ENCODE measurements at regions not wholly inside any gene's neighbourhood (a gene's known extent, or its start where the extent isn't known, plus 50 kb on each side); places are given as distances from the start of the nearest gene placed in this dataset.

DNA sequence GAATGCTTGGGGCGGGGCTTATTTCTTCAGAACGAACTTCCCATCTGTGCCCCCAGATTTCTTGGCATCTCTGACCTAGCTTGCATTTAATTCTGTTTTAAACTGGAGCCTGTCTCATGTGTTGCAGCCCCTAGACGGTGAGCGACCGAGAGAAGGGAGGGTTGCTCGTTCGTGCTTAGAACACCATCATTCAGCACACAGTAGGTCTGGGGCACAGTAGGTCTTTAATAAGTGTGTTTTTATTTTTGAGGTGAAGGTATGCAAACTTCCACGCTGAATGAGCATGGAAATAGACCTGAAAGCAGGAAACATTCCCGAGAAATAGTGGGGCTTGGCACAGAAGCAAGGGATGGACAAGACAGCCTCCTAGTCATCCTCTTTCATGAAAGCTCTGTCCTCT lies 57.0 kb upstream of the TAC4 start:
- CTCF ChIA-PET = interaction anchor here (1.2 to 5.4 kb wide), 2 partner anchors 25 to 92 kb away, joined by 3 to 38 read pairs; no protein-coding TSS in a partner anchor
- TF ChIP-seq, protein P1, sequence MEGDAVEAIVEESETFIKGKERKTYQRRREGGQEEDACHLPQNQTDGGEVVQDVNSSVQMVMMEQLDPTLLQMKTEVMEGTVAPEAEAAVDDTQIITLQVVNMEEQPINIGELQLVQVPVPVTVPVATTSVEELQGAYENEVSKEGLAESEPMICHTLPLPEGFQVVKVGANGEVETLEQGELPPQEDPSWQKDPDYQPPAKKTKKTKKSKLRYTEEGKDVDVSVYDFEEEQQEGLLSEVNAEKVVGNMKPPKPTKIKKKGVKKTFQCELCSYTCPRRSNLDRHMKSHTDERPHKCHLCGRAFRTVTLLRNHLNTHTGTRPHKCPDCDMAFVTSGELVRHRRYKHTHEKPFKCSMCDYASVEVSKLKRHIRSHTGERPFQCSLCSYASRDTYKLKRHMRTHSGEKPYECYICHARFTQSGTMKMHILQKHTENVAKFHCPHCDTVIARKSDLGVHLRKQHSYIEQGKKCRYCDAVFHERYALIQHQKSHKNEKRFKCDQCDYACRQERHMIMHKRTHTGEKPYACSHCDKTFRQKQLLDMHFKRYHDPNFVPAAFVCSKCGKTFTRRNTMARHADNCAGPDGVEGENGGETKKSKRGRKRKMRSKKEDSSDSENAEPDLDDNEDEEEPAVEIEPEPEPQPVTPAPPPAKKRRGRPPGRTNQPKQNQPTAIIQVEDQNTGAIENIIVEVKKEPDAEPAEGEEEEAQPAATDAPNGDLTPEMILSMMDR (IDR thresholded peaks at IDR 0.05; ENCODE audit: insufficient read depth, low read length, missing control alignments) = no peak
- DNase-seq (ENCODE audit: low read depth, low spot score) = no peak
- POLR2A ChIA-PET = no interaction called here
- no peak overlapping the region for H3K4me3 ChIP-seq (ENCODE audit: low read depth, low read length)

DNA sequence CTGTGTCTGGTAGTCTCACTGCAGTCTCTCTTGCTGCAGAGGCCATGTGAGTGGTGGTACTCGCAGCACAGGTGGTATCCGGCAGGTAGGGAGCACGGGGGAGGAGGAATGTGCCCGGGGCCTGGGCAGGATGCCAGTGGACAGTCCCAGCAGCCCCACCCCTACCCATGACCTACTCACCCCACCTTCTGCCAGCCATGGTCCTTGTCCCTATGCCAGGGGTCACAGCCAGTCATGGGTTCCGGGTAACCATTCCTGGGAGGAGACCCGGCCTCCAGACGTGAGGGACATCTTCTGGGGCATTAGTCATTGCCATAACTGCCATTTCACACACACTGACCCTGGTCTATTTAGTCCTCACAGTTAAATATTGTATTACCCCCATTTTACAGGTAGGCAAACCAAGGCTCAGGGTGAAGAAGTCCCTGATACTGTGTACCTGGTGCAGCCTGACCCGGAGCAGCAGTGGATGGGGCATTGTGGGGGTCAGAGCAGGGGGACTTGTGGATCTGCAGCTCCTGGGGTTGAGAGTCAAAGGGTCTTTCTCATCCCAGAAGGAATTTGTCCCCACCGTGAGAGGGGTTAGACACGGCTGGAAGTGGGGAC lies 58.8 kb upstream of the TAC4 start:
- POLR2A ChIA-PET = no interaction called here
- no peak for DNase-seq (ENCODE audit: low read depth, low spot score)
- no peak overlapping the region for H3K4me3 ChIP-seq (ENCODE audit: low read depth, low read length)
- TF ChIP-seq, protein P1 (IDR thresholded peaks at IDR 0.05; ENCODE audit: insufficient read depth, low read length, missing control alignments) = no peak
- CTCF ChIA-PET = interaction anchor here (1.7 to 5.4 kb wide), 2 partner anchors 26 to 90 kb away, joined by 7 to 38 read pairs; no protein-coding TSS in a partner anchor

DNA sequence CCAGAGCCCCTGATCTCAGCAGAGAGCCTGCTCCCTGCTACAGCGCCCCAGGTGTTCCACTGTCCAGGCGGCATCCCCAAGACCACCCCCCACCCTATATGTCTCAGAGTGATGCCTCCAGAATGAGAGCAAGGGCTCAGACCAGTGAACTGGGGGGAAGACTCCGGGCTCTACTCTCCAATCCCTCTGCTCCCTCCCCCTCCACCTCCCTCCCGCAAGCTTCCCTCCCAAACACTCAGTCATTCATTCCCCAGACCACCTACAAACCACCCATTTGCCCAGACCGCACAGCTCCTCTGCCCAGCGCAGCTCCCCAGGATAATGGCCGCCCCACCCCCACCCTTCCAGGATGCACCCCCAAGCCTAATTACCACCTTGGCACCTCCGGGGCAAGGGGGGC lies 59.4 kb upstream of the TAC4 start:
- ChIA-PET CTCF (interaction anchor here (1.7 to 5.4 kb wide), 2 partner anchors 27 to 90 kb away, joined by 7 to 38 read pairs; no protein-coding TSS in a partner anchor), POLR2A (no interaction called here)
- TF ChIP-seq, protein P1 (IDR thresholded peaks at IDR 0.05; ENCODE audit: insufficient read depth, low read length, missing control alignments) = no peak
- no peak for DNase-seq (ENCODE audit: low read depth, low spot score)
- no peak overlapping the region for H3K4me3 ChIP-seq (ENCODE audit: low read depth, low read length)

DNA sequence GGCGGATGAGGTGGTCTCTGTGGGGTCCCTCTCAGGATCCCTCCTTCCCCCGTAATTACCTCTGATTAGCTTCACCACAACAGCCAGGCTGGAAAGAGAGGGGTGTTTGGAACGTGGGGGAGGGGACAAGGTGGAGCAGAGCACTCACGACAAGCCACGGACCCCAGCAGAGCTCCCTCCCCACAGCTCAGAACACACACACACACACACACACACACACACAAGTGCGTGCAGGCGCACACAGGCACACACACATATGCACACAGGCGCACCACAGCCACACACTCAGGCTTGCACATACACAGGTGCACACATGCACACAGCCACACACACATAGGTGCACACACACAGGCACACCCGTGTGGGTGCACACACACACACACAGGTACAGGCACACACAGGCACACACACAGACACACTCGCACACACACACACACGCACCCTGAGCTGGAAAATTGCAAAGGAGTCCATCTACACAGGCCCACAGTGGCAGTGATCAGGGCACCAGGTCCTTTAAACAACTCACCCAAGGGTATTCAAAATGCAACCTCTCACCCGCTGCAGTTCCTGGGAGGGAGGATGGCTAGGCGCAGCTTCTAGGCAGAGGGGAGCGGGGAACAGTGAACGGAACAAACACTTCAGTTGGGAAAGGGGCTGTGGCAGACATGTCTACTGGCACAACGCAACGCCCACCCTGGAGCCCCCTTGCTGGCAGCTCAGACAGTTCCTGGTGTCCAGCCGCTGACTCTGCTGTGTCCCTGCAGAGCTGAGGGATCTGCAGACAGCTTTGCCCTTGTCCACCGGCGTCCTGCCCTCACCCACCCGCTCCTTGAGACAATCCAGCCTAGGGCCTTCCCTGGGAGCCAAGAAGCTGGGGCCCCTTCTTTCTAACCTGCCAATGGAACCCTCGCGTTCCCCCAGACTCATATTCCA lies 59.9 kb upstream of the DLX4 start:
- no peak for DNase-seq (ENCODE audit: low read depth, low spot score)

DNA sequence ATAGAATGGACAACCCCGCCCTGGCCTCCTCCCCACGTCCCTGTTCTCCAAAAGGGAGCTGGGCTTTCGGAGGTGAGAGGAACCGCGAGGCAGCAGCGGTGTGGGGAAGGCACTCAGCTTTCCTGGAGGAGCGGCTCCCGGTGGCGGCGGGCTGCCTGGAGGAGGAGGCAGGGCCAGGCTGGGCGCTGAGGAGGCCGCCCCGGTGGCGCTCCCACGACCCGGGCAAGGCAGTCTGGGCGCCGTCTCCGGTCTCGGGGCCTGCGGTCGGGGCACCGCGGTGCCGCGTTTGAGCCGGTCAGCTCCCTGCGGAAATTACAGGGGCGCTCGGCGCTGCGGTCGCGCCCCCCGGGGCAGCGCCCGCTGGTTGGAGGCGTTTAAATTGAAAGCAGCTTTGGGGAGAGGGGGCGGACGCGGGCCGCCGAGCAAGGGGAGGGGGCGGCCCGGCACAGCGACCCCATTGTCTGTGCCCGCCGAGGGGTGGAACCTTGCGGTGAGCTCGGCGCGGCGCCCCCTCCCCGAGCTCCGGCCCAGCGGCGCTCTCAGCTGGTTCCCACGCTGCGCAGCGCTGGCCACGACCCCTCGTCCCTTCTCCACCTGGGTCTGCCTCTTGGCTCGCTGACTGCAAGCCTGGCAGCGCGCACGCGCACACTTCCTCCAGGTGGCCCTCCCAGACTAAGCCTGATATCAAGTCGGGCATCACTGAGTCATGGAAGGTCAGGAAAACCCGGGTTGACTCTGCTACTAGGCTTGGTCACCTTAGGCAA lies 58.7 kb upstream of the DLX4 start:
- DNase-seq (ENCODE audit: low read depth, low spot score) = no peak
- ChIA-PET CTCF (interaction anchor here (0.6 to 5.4 kb wide), 7 partner anchors 11 to 87 kb away, joined by 3 to 38 read pairs (median 4); no protein-coding TSS in a partner anchor), POLR2A (no interaction called here)
- TF ChIP-seq, protein P1 (IDR thresholded peaks at IDR 0.05; ENCODE audit: insufficient read depth, low read length, missing control alignments) = no peak
- no peak overlapping the region for H3K4me3 ChIP-seq (ENCODE audit: low read depth, low read length)

More for the DNA sequence above, 59.9 kb upstream of the DLX4 start:
- POLR2A ChIA-PET = no interaction called here
- CTCF ChIA-PET = interaction anchor here (0.6 to 5.4 kb wide), 7 partner anchors 10 to 91 kb away, joined by 3 to 38 read pairs (median 4); no protein-coding TSS in a partner anchor
- H3K4me3 ChIP-seq (ENCODE audit: low read depth, low read length) = no peak overlapping the region
- TF ChIP-seq, protein P1 (IDR thresholded peaks at IDR 0.05; ENCODE audit: insufficient read depth, low read length, missing control alignments) = no peak
